GM12873 (cell line): ENCODE measurements at regions not wholly inside any gene's neighbourhood (a gene's known extent, or its start where the extent isn't known, plus 50 kb on each side); places are given as distances from the start of the nearest gene placed in this dataset.

Source experiments
- CTCF ChIP-seq: IDR thresholded peaks from 2 replicates; pipeline ENCODE4 v1.5.1; 2012; ENCODE audit warnings: low read depth, mild to moderate bottlenecking, moderate library complexity, low read length, control low read depth; ENCODE audit not compliant: insufficient read depth; ENCODE audit errors: missing control alignments

DNA sequence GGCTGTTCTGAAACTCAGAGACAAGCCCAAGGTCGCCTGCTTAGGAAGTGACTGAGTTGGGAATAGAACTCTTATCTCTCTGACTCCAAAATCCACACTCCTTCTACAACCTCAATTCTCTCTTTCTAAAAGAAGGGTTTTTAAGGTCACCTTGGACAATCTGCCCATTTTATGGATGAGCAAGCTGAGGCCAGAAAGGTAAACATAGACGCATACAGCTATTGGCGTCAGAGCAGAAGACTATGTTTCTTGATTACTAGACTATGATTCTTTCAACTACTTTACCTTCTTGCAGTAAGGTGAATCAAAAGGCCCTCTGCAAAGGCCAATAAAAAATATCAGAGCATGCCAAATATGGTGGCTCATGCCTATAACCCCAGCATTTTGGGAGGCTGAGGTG lies 276.6 kb downstream of the CLIC5 start:
- no peak for TF ChIP-seq CTCF

- TF ChIP-seq CTCF, result no peak
Observed at GRCh38 chr6:45738057-45738455, 277.6 kb downstream of the CLIC5 start.

- no peak for TF ChIP-seq CTCF
Observed at GRCh38 chr6:45737331-45738056, 278.2 kb downstream of the CLIC5 start.

- TF ChIP-seq CTCF, result no peak
Observed at GRCh38 chr6:45736134-45736533, 279.5 kb downstream of the CLIC5 start.

- no peak for TF ChIP-seq CTCF
Observed at GRCh38 chr6:45732731-45733130, 282.9 kb downstream of the CLIC5 start.

GRCh38 chr6:45730232-45730631 lies 285.4 kb downstream of the CLIC5 start:
- TF ChIP-seq CTCF, result no peak

DNA sequence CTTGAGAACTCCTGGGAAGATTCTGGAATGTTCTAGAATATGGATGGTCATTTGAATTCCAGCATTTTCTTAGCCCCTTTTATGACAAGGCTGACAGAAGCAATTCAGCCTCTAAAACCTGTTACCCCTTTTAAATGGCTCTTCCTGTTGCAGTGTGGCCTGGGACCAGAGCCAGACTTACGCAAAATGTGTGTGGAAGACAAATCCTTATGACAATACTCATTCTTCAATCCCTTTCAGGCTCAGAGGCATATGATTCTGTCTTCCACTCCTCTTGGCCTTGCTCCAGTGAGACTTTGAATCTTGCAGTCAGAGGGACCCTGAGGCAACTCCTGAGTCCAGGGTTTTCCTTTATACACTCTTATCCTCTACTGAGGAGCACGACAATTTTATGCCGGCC lies 287.0 kb downstream of the CLIC5 start:
- TF ChIP-seq CTCF, result no peak
